NCI-H1417 (cell line): ENCODE measurements at regions not wholly inside any gene's neighbourhood (a gene's known extent, or its start where the extent isn't known, plus 50 kb on each side); places are given as distances from the start of the nearest gene placed in this dataset.

ENCODE experiments used
- DNase-seq, 3 experiments: peaks; one replicate each; lab custom pipeline; 2025; lab: John Stamatoyannopoulos, UW

- DNase-seq: no peak
These were observed 544.4 kb downstream of the DCDC2C start for GRCh38 chr2:4247791-4248190.

GRCh38 chr2:4255491-4255890 lies 552.1 kb downstream of the DCDC2C start:
- DNase-seq: no peak

- no peak for DNase-seq
These were observed 553.0 kb downstream of the DCDC2C start for GRCh38 chr2:4256351-4256750.

- DNase-seq: peak in 2 of 3 experiments; percentile 24 to 30
These were observed 555.2 kb downstream of the DCDC2C start for GRCh38 chr2:4258563-4258962.

GRCh38 chr2:4265936-4266335 lies 562.6 kb downstream of the DCDC2C start:
- peak in 1 of 3 experiments; percentile 58 for DNase-seq

- DNase-seq: peak in 1 of 3 experiments; percentile 21
These were observed 566.5 kb downstream of the DCDC2C start for GRCh38 chr2:4269885-4270284.

- DNase-seq: peak in 2 of 3 experiments; percentile 61 to 97
These were observed 569.0 kb downstream of the DCDC2C start for GRCh38 chr2:4272261-4272858.

- DNase-seq: no peak
These were observed 575.0 kb downstream of the DCDC2C start for GRCh38 chr2:4278392-4278791.

- no peak for DNase-seq
These were observed 576.1 kb downstream of the DCDC2C start for GRCh38 chr2:4279431-4279830.

GRCh38 chr2:4291430-4291829 lies 588.1 kb downstream of the DCDC2C start:
- no peak for DNase-seq

- DNase-seq: no peak
These were observed 592.3 kb downstream of the DCDC2C start for GRCh38 chr2:4295680-4296079.

GRCh38 chr2:4300616-4301015 lies 597.2 kb downstream of the DCDC2C start:
- no peak for DNase-seq

GRCh38 chr2:4324531-4324930 lies 621.2 kb downstream of the DCDC2C start:
- no peak for DNase-seq

GRCh38 chr2:4336864-4337263 lies 633.5 kb downstream of the DCDC2C start:
- DNase-seq: peak in 1 of 3 experiments; percentile 50

GRCh38 chr2:4338345-4338744 lies 635.0 kb downstream of the DCDC2C start:
- DNase-seq: no peak

- no peak for DNase-seq
These were observed 637.2 kb downstream of the DCDC2C start for GRCh38 chr2:4340536-4340935.

- no peak for DNase-seq
These were observed 643.3 kb downstream of the DCDC2C start for GRCh38 chr2:4346628-4347027.

- DNase-seq: no peak
These were observed 650.3 kb downstream of the DCDC2C start for GRCh38 chr2:4353668-4354067.

- no peak for DNase-seq
These were observed 650.8 kb downstream of the DCDC2C start for GRCh38 chr2:4354164-4354563.

- DNase-seq: peak in 1 of 3 experiments; percentile 29
These were observed 651.3 kb downstream of the DCDC2C start for GRCh38 chr2:4354678-4355077.

- no peak for DNase-seq
These were observed 652.7 kb downstream of the DCDC2C start for GRCh38 chr2:4356109-4356508.

GRCh38 chr2:4356541-4356940 lies 653.2 kb downstream of the DCDC2C start:
- DNase-seq: no peak

GRCh38 chr2:4357121-4357520 lies 653.7 kb downstream of the DCDC2C start:
- DNase-seq: no peak

GRCh38 chr2:4358837-4359236 lies 655.5 kb downstream of the DCDC2C start:
- peak; percentile 77 to 96 (median 90) for DNase-seq
